RWPE2 (cell line): ENCODE measurements at regions not wholly inside any gene's neighbourhood (a gene's known extent, or its start where the extent isn't known, plus 50 kb on each side); places are given as distances from the start of the nearest gene placed in this dataset.
A peak's percentile ranks its signal among the peaks of the same experiment; 100 is the strongest.

Experiments used
- ATAC-seq: fragments of 200-7000 bp; cut with Tn5 transposase; 3 replicates; pipeline ENCODE4 v1.9.1; 2021; ENCODE audit warnings: low read depth
- DNase-seq: peaks from one replicate; pipeline ENCODE4 v3.0.0-alpha.2; 2020; ENCODE audit warnings: low spot score
- H3K27ac ChIP-seq: fragments of 450-650 bp; 2 replicates; pipeline ENCODE4 v1.5.1; 2017; ENCODE audit warnings: mild to moderate bottlenecking; ENCODE audit not compliant: poor library complexity, severe bottlenecking
- H3K27me3 ChIP-seq: fragments of 250-450 bp; sonication (Bioruptor Pico); 2 replicates; pipeline ENCODE4 v1.5.1; 2021; ENCODE audit warnings: mild to moderate bottlenecking, moderate library complexity; ENCODE audit not compliant: insufficient read depth, poor library complexity, severe bottlenecking
- H3K36me3 ChIP-seq: fragments of 250-450 bp; sonication (Bioruptor Pico); 2 replicates; pipeline ENCODE4 v1.5.1; 2020; ENCODE audit warnings: low read depth, mild to moderate bottlenecking, moderate library complexity
- H3K4me1 ChIP-seq: fragments of 250-450 bp; sonication (Bioruptor Pico); 2 replicates; pipeline ENCODE4 v1.5.1; 2021; ENCODE audit warnings: mild to moderate bottlenecking, moderate library complexity; ENCODE audit not compliant: insufficient read depth, poor library complexity, severe bottlenecking
- H3K4me3 ChIP-seq: fragments of 250-450 bp; sonication (Bioruptor Pico); 2 replicates; pipeline ENCODE4 v1.5.1; 2021; ENCODE audit warnings: mild to moderate bottlenecking, moderate library complexity; ENCODE audit not compliant: severe bottlenecking
- H3K9me3 ChIP-seq: fragments of 250-450 bp; sonication (Bioruptor Pico); 2 replicates; pipeline ENCODE4 v1.5.1; 2021; ENCODE audit warnings: mild to moderate bottlenecking, moderate library complexity; ENCODE audit not compliant: severe bottlenecking
- TF ChIP-seq, protein P1 (sequence below): fragments of 450-650 bp; IDR thresholded peaks from one replicate; pipeline ENCODE4 v1.5.1; 2017; ENCODE audit warnings: mild to moderate bottlenecking, moderate library complexity; ENCODE audit not compliant: poor library complexity, severe bottlenecking

DNA sequence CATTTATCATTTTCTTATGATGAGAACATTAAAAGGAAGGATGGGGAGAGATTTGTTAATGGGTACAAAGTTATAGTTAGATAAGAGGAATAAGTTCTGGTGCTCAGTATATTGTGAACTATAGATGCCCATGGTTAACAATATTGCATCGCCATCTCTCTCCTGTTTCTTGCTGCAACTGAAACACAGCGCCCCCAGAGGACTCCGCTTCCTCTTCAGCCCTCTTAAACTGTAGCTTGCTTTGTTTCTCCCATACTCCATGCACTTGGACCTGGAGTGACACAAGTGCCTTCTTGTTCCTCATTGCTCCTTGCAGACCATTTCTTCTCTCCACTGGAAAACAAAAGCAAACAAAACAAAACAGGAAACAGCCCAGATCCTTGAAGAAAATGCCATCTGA is 70.1 kb upstream of the NTPCR start:
- H3K4me3 ChIP-seq, result no peak overlapping the region
- H3K9me3 ChIP-seq, result no peaks in the 10 kb centered on the region
- ATAC-seq (no peak), DNase-seq (no peak)
- H3K36me3 ChIP-seq, result no peaks in the 10 kb centered on the region
- TF ChIP-seq, protein P1, sequence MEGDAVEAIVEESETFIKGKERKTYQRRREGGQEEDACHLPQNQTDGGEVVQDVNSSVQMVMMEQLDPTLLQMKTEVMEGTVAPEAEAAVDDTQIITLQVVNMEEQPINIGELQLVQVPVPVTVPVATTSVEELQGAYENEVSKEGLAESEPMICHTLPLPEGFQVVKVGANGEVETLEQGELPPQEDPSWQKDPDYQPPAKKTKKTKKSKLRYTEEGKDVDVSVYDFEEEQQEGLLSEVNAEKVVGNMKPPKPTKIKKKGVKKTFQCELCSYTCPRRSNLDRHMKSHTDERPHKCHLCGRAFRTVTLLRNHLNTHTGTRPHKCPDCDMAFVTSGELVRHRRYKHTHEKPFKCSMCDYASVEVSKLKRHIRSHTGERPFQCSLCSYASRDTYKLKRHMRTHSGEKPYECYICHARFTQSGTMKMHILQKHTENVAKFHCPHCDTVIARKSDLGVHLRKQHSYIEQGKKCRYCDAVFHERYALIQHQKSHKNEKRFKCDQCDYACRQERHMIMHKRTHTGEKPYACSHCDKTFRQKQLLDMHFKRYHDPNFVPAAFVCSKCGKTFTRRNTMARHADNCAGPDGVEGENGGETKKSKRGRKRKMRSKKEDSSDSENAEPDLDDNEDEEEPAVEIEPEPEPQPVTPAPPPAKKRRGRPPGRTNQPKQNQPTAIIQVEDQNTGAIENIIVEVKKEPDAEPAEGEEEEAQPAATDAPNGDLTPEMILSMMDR, result peak; percentile 49
- H3K27me3 ChIP-seq, result no peaks in the 10 kb centered on the region
- H3K4me1 ChIP-seq, result no peaks in the 10 kb centered on the region
- no peak overlapping the region for H3K27ac ChIP-seq

DNA sequence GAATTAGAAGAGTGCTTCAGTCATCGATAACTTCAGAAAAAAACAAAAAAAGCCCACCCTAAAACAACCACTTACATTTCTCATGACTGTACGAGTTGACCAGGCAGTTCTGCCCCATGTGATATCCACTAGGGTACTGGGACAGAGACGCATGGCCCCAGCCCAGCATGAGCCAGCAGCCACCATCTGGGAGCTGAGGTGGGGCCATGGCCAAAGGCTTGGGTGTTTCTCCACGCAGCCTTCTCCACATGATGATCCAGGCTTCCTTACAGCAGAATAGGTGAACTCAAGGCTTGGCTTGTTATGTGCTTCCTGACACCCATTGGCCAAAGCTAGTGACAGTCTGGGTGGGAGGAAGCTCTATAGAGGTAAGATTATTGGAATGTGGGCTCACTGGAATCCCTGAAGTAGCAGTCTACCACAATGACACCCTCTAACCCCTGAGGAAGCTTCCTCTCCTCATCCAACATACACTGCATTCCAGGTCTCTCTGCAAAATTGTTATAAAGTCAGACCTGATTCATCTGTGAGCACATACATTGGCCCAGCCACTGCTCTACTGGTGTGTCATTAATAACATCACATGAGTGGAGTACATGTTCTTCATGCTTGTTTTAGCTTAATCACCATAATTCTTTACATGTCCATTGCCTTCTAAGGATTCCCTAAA is 66.3 kb upstream of the NTPCR start:
- no peaks in the 10 kb centered on the region for H3K9me3 ChIP-seq
- TF ChIP-seq, protein P1, result no peak
- no peak overlapping the region for H3K27ac ChIP-seq
- H3K36me3 ChIP-seq, result no peaks in the 10 kb centered on the region
- no peak overlapping the region for H3K4me3 ChIP-seq
- H3K4me1 ChIP-seq, result no peaks in the 10 kb centered on the region
- DNase-seq, result no peak
- no peak for ATAC-seq
- H3K27me3 ChIP-seq, result no peaks in the 10 kb centered on the region

DNA sequence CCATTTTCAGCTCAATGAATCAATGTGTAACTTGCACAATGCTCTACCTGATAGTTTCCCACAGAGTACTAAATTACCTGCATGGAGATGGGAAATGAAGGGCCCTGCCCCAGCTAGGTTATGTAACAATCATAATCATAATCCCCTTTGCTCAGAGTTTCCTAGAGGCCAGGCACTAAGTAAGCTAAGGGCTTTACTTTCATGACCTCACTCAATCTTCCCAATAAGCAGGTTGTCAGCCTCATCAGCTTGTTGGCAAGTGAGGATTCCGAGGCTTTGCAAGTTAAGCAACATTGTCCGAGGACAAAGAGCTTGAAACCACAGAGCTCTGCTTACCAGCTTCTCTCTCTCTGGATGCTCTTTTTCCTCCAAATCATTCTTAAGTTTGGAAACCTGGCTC is 64.1 kb upstream of the NTPCR start:
- ATAC-seq (no peak), DNase-seq (no peak)
- H3K36me3 ChIP-seq, result no peaks in the 10 kb centered on the region
- H3K4me1 ChIP-seq, result no peaks in the 10 kb centered on the region
- TF ChIP-seq, protein P1, result no peak
- H3K4me3 ChIP-seq, result no peak overlapping the region
- no peak overlapping the region for H3K27ac ChIP-seq
- no peaks in the 10 kb centered on the region for H3K27me3 ChIP-seq
- H3K9me3 ChIP-seq, result no peaks in the 10 kb centered on the region

DNA sequence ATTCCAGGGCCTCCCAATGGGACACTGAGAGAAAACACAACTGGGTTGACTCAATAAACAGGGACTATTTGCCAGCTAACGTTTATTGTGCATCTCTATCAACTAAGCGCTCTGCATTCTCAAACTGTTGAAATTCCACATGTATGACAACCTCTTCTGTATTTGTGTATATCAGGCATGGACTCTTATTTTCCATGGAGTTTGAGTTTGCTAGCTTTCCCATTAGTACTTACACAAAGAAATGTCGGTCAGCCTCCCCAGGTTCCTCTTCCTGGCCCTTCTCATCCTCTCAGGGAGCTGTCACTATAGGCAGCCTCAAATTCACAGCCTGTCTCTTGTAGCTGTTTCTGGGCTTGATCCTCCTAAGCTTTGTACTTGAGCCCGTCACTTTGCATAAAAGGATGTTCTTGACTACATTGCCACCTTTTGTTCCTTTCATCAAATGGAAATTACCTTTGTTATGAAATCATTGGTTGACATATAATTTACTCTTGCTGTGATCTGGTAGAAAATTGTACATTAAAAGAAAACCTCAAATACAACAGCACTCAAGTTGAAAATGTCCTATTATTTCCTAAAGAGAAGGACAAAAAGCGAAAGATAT is 60.0 kb upstream of the NTPCR start:
- ATAC-seq (no peak), DNase-seq (no peak)
- Histone ChIP-seq H3K4me1 (no peaks in the 10 kb centered on the region), H3K27ac (no peak overlapping the region), H3K36me3 (no peaks in the 10 kb centered on the region), H3K27me3 (no peaks in the 10 kb centered on the region), H3K4me3 (no peak overlapping the region), H3K9me3 (no peaks in the 10 kb centered on the region)
- TF ChIP-seq, protein P1, result no peak

DNA sequence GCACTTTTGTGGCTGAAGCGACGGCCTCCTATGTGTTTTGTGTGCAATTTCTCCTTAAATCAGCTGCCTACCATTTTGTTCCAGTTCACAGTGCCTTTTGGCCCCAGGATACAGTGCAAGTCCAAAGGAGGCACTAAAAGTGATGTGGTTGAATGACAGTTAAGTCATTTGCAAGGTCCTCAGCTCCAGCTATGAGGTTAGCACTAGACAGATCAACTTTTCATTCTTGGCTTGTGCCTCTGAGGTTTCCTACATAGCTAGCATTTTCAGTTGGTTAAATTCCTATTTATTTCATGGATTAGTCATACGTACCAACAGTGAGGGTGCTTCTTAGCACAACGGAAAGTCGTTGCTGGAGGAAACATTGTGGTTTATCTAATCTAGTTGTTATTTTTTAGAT is 59.3 kb upstream of the NTPCR start:
- DNase-seq (no peak), ATAC-seq (no peak)
- Histone ChIP-seq H3K4me1 (no peaks in the 10 kb centered on the region), H3K27me3 (no peaks in the 10 kb centered on the region), H3K4me3 (no peak overlapping the region), H3K27ac (no peak overlapping the region), H3K36me3 (no peaks in the 10 kb centered on the region), H3K9me3 (no peaks in the 10 kb centered on the region)
- TF ChIP-seq, protein P1, result no peak
